ENCODE measurements at regions not wholly inside any gene's neighbourhood (a gene's known extent, or its start where the extent isn't known, plus 50 kb on each side); places are given as distances from the start of the nearest gene placed in this dataset.

DNA sequence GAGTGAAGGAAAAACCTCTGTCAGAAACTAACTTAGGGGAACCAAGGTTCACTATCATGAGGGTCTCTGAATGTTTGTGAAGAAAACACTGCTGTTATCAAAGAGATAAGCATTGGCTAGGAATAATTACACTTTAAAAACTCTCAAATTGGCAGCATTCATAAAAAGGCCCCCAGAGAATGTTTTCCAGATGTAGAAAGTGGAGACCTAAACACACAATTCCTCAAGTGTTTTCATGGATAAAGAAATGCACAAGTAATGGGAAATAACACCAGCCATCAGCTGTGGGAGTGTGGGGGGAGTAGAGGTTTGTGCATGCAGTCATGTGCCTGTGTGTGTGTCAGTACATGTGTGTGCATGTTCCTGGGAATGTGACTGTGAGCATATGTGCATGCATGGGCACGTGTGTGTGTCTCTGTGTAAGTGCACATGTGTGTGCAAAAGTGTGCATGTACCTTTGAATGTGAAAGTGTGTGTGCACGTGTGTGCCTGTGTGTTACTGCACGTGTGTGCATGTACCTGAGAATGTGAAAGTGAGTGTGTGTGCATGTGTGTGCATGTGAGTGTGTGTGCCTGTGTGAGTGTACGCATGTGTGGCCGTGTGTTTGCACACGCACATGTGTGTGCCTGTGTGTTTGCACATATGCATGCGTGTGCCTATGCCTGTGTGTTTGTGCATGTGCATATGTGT, 854.3 kb upstream of the SALL3 start:
- TF ChIP-seq CTCF (IDR thresholded peaks at IDR 0.05; ENCODE audit: borderline replicate concordance, extremely low read depth, low read length, poor library complexity, severe bottlenecking) = no peak
- no peak for TF ChIP-seq EZH2 (IDR thresholded peaks at IDR 0.05; ENCODE audit: borderline replicate concordance, low read depth, low read length, severe bottlenecking)

Data from DND-41 (cell line).